GM23248 (cell line): ENCODE measurements at regions not wholly inside any gene's neighbourhood (a gene's known extent, or its start where the extent isn't known, plus 50 kb on each side); places are given as distances from the start of the nearest gene placed in this dataset.
A peak's percentile ranks its signal among the peaks of the same experiment; 100 is the strongest.

Experiments
- DNase-seq: peaks from one replicate; pipeline ENCODE4 v3.0.0-alpha.2; 2015
- H2AFZ ChIP-seq: fragments of 200-600 bp; sonication (generic); 2 replicates; pipeline ENCODE4 v1.6.1; 2016; ENCODE audit warnings: antibody characterized with exemption
- H3F3A ChIP-seq: fragments of 200-600 bp; sonication (generic); 2 replicates; pipeline ENCODE4 v1.6.1; 2016; ENCODE audit warnings: mild to moderate bottlenecking, antibody characterized with exemption, mixed run types; ENCODE audit not compliant: insufficient read depth
- H3K27ac ChIP-seq: fragments of 200-600 bp; sonication (generic); 2 replicates; pipeline ENCODE4 v1.5.1; 2016; ENCODE audit warnings: mild to moderate bottlenecking
- H3K27me3 ChIP-seq: fragments of 200-600 bp; sonication (generic); replicated peaks from 2 replicates; pipeline ENCODE4 v1.6.1; 2016; ENCODE audit warnings: mild to moderate bottlenecking; ENCODE audit not compliant: insufficient read depth
- H3K36me3 ChIP-seq: fragments of 200-600 bp; sonication (generic); 2 replicates; pipeline ENCODE4 v1.6.1; 2016; ENCODE audit warnings: low read depth, mild to moderate bottlenecking
- H3K4me1 ChIP-seq: fragments of 200-600 bp; sonication (generic); 2 replicates; pipeline ENCODE4 v1.6.1; 2016; ENCODE audit warnings: mild to moderate bottlenecking; ENCODE audit not compliant: insufficient read depth
- H3K4me2 ChIP-seq: fragments of 200-600 bp; sonication (generic); one replicate; pipeline ENCODE4 v1.6.1; 2016; ENCODE audit warnings: mild to moderate bottlenecking; ENCODE audit not compliant: unreplicated experiment
- H3K4me3 ChIP-seq: fragments of 200-600 bp; sonication (generic); 2 replicates; pipeline ENCODE4 v1.5.1; 2016; ENCODE audit warnings: mild to moderate bottlenecking
- H3K79me2 ChIP-seq: fragments of 200-600 bp; sonication (generic); 2 replicates; pipeline ENCODE4 v1.6.1; 2016; ENCODE audit warnings: mild to moderate bottlenecking; ENCODE audit not compliant: insufficient read depth
- H3K9ac ChIP-seq: fragments of 200-600 bp; sonication (generic); 2 replicates; pipeline ENCODE4 v1.6.1; 2016; ENCODE audit warnings: mild to moderate bottlenecking
- H3K9me2 ChIP-seq: fragments of 200-600 bp; sonication (generic); 2 replicates; pipeline ENCODE4 v1.6.1; 2016; ENCODE audit warnings: mixed run types, mild to moderate bottlenecking, moderate library complexity; ENCODE audit not compliant: insufficient read depth
- H3K9me3 ChIP-seq: fragments of 200-600 bp; sonication (generic); one replicate; pipeline ENCODE4 v1.6.1; 2017; ENCODE audit warnings: low read depth
- H4K20me1 ChIP-seq: fragments of 200-600 bp; sonication (generic); 2 replicates; pipeline ENCODE4 v1.6.0; 2016; ENCODE audit not compliant: insufficient read depth
- EZH2 ChIP-seq: fragments of 200-600 bp; sonication (generic); IDR thresholded peaks from 2 replicates; pipeline ENCODE4 v1.6.1; 2018; ENCODE audit warnings: antibody characterized with exemption, mild to moderate bottlenecking; ENCODE audit not compliant: insufficient read depth, poor library complexity, severe bottlenecking
- EZH2phosphoT487 ChIP-seq: fragments of 200-600 bp; sonication (generic); IDR thresholded peaks from 2 replicates; pipeline ENCODE4 v1.6.1; 2018; ENCODE audit warnings: antibody characterized with exemption, moderate library complexity, mild to moderate bottlenecking, low read depth; ENCODE audit not compliant: insufficient read depth
- WGBS, 2 experiments: methylation state at CpG; one replicate each; pipeline ENCODE4 v1.1.6; 2015 to 2017; ENCODE audit warnings: low lambda C conversion rate in 2 of 2, low coverage in 1 of 2; ENCODE audit errors: missing lambda C conversion rate in 2 of 2; 5-methylcytosine and 5-hydroxymethylcytosine counted together
- in situ Hi-C: fragments of 300-500 bp; cut with MboI; formaldehyde crosslinking; loops from 2 replicates; pipeline ENCODE4 v1.15.0; 2020

- Histone ChIP-seq H3K9ac (no peak overlapping the region), H3K4me3 (no peak overlapping the region), H3K79me2 (no peaks in the 10 kb centered on the region), H3K36me3 (no peaks in the 10 kb centered on the region), H3K4me2 (no peak overlapping the region), H3K27me3 (no peaks in the 10 kb centered on the region), H3K9me2 (no peaks in the 10 kb centered on the region), H3K4me1 (peaks cover 11% of the 10 kb centered on the region), H3K27ac (no peak overlapping the region), H3K9me3 (no peaks in the 10 kb centered on the region), H2AFZ (no peak overlapping the region), H3F3A (peaks cover 9% of the 10 kb centered on the region), H4K20me1 (no peaks in the 10 kb centered on the region)
- in situ Hi-C loops = no loop called here
- 82 to 91% methylated on average over 2 of the region's 2 CpGs for WGBS, 2 experiments
- TF ChIP-seq EZH2 = no peak
- TF ChIP-seq EZH2phosphoT487 = no peak
- DNase-seq = no peak
These were observed 113.8 kb upstream of the ITGB1 start for GRCh38 chr10:33071857-33072256.

DNA sequence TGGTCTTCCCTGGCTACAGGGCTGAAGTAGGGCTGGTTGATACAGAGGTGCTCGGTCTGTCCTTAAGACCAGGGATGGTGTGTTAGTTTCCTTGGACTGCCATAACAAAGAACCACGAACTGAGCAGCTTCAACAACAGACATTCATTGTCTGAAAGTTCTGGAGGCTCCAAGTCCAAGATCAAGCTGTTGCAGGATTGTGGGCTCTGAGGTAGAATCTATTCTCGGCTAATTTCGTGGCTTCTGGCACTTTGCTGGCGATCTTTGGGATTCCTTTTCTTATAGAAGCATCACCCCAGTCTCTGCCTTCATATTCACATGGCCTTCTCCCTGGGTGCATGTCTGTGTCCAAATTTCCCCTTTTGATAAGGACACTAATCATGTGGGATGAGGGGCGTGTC lies 112.1 kb upstream of the ITGB1 start:
- TF ChIP-seq EZH2phosphoT487 (no peak), EZH2 (no peak)
- H3K4me1 ChIP-seq = peaks cover 18% of the 10 kb centered on the region
- peaks cover 16% of the 10 kb centered on the region for H3F3A ChIP-seq
- no peaks in the 10 kb centered on the region for H4K20me1 ChIP-seq
- no peak overlapping the region for H3K27ac ChIP-seq
- no peak overlapping the region for H2AFZ ChIP-seq
- no peak overlapping the region for H3K4me2 ChIP-seq
- no peaks in the 10 kb centered on the region for H3K27me3 ChIP-seq
- DNase-seq = no peak
- in situ Hi-C loops = no loop called here
- 85 to 92% methylated on average over 6 of the region's 6 CpGs for WGBS, 2 experiments
- no peak overlapping the region for H3K4me3 ChIP-seq
- no peak overlapping the region for H3K9ac ChIP-seq
- no peaks in the 10 kb centered on the region for H3K79me2 ChIP-seq
- no peaks in the 10 kb centered on the region for H3K9me3 ChIP-seq
- H3K36me3 ChIP-seq = no peaks in the 10 kb centered on the region
- no peaks in the 10 kb centered on the region for H3K9me2 ChIP-seq

DNA sequence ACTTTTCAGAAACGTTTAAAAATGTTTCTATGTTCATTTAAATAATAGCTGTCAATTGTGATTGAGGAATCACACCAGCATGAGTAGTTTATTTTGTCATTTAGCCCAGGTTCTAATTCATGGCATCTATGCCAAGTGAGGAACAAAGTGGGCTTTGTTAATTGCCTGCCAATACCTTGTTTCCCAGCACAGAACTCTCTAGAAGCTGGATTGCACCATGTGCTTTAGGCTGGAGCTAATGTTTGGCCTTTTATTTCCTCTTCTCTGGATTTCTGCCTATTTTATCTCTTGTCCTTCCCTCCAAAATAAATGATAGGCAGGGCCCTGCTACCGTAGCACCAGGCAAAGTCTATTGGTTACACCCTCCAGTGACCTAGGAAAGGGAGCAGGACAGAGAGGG lies 109.9 kb upstream of the ITGB1 start:
- no peak overlapping the region for H3K9ac ChIP-seq
- H3K27me3 ChIP-seq = no peaks in the 10 kb centered on the region
- H3K4me1 ChIP-seq = peaks cover 18% of the 10 kb centered on the region
- no peak overlapping the region for H3K4me3 ChIP-seq
- peak; percentile 10 for DNase-seq
- no peaks in the 10 kb centered on the region for H4K20me1 ChIP-seq
- no peak overlapping the region for H3K4me2 ChIP-seq
- H3F3A ChIP-seq = peaks cover 16% of the 10 kb centered on the region
- no peaks in the 10 kb centered on the region for H3K9me2 ChIP-seq
- H2AFZ ChIP-seq = no peak overlapping the region
- in situ Hi-C loops = no loop called here
- no peaks in the 10 kb centered on the region for H3K9me3 ChIP-seq
- no peak for TF ChIP-seq EZH2
- TF ChIP-seq EZH2phosphoT487 = no peak
- H3K27ac ChIP-seq = peak overlapping the region; percentile 60; the same call in 1 of the 2 replicates
- H3K79me2 ChIP-seq = no peaks in the 10 kb centered on the region
- WGBS, 2 experiments = 41 to 42% methylated on average over 2 of the region's 2 CpGs
- H3K36me3 ChIP-seq = no peaks in the 10 kb centered on the region

GRCh38 chr10:33067481-33067880 lies 109.5 kb upstream of the ITGB1 start:
- H3K79me2 ChIP-seq = no peaks in the 10 kb centered on the region
- peak overlapping the region; percentile 21 for H3K4me2 ChIP-seq
- 36% methylated on average over 2 of the region's 2 CpGs for WGBS, 2 experiments
- in situ Hi-C loops = no loop called here
- no peaks in the 10 kb centered on the region for H3K27me3 ChIP-seq
- H3K9me2 ChIP-seq = no peaks in the 10 kb centered on the region
- peaks cover 16% of the 10 kb centered on the region for H3F3A ChIP-seq
- H3K9me3 ChIP-seq = no peaks in the 10 kb centered on the region
- peak; percentile 57 for DNase-seq
- no peak overlapping the region for H3K4me3 ChIP-seq
- H3K9ac ChIP-seq = no peak overlapping the region
- H3K36me3 ChIP-seq = no peaks in the 10 kb centered on the region
- H3K4me1 ChIP-seq = peaks cover 18% of the 10 kb centered on the region
- no peaks in the 10 kb centered on the region for H4K20me1 ChIP-seq
- no peak for TF ChIP-seq EZH2
- no peak for TF ChIP-seq EZH2phosphoT487
- H2AFZ ChIP-seq = no peak overlapping the region
- H3K27ac ChIP-seq = peak overlapping the region; percentile 60
